GM23338 (cell line): ENCODE measurements at regions not wholly inside any gene's neighbourhood (a gene's known extent, or its start where the extent isn't known, plus 50 kb on each side); places are given as distances from the start of the nearest gene placed in this dataset.

Experiments used
- ATAC-seq: fragments of 200-7000 bp; cut with Tn5 transposase; 3 replicates; pipeline ENCODE4 v1.9.1; 2020
- DNase-seq: peaks from one replicate; pipeline ENCODE4 v3.0.0-alpha.2; 2015; ENCODE audit warnings: low spot score
- H2AFZ ChIP-seq: fragments of 200-600 bp; sonication (generic); 2 replicates; pipeline ENCODE4 v1.8.0; 2016; ENCODE audit warnings: antibody characterized with exemption, mild to moderate bottlenecking, moderate library complexity
- H3F3A ChIP-seq: fragments of 200-600 bp; sonication (generic); replicated peaks from 2 replicates; pipeline ENCODE4 v1.8.0; 2017; ENCODE audit warnings: antibody characterized with exemption, mixed run types, low read depth
- H3K27ac ChIP-seq: fragments of 200-600 bp; sonication (generic); 2 replicates; pipeline ENCODE4 v1.6.1; 2016; ENCODE audit warnings: low read depth
- H3K27me3 ChIP-seq: fragments of 200-600 bp; sonication (generic); 2 replicates; pipeline ENCODE4 v1.8.0; 2016; ENCODE audit warnings: mild to moderate bottlenecking, mixed run types, moderate library complexity; ENCODE audit not compliant: insufficient read depth
- H3K36me3 ChIP-seq: fragments of 200-600 bp; sonication (generic); 2 replicates; pipeline ENCODE4 v1.8.0; 2016; ENCODE audit warnings: mild to moderate bottlenecking; ENCODE audit not compliant: insufficient read depth
- H3K4me1 ChIP-seq: fragments of 200-600 bp; sonication (generic); 2 replicates; pipeline ENCODE4 v1.8.0; 2016; ENCODE audit warnings: mild to moderate bottlenecking, moderate library complexity; ENCODE audit not compliant: insufficient read depth
- H3K4me2 ChIP-seq: fragments of 200-600 bp; sonication (generic); 2 replicates; pipeline ENCODE4 v1.7.1; 2017; ENCODE audit warnings: mixed run types
- H3K4me3 ChIP-seq: fragments of 200-600 bp; sonication (generic); 2 replicates; pipeline ENCODE4 v1.6.1; 2016; ENCODE audit warnings: mixed run types
- H3K79me2 ChIP-seq: fragments of 200-600 bp; sonication (generic); replicated peaks from 2 replicates; pipeline ENCODE4 v1.8.0; 2017; ENCODE audit warnings: mild to moderate bottlenecking; ENCODE audit not compliant: insufficient read depth
- H3K9me2 ChIP-seq: fragments of 200-600 bp; sonication (generic); 2 replicates; pipeline ENCODE4 v1.8.0; 2017; ENCODE audit not compliant: insufficient read depth
- H4K20me1 ChIP-seq: fragments of 200-600 bp; sonication (generic); replicated peaks from 2 replicates; pipeline ENCODE4 v1.8.0; 2017; ENCODE audit warnings: mild to moderate bottlenecking; ENCODE audit not compliant: insufficient read depth
- H3K27ac Mint-ChIP-seq: 2 replicates; pipeline ENCODE4 v1.8.0; 2020; ENCODE audit warnings: inconsistent platforms, mild to moderate bottlenecking, moderate library complexity, mixed read lengths
- H3K27me3 Mint-ChIP-seq: 3 replicates; pipeline ENCODE4 v1.8.0; 2022; ENCODE audit warnings: low read depth, mild to moderate bottlenecking, moderate library complexity, mixed read lengths, inconsistent platforms; ENCODE audit not compliant: insufficient read depth, poor library complexity
- H3K36me3 Mint-ChIP-seq: 3 replicates; pipeline ENCODE4 v1.8.0; 2021; ENCODE audit warnings: low read depth, mild to moderate bottlenecking, inconsistent platforms, moderate library complexity, mixed read lengths
- H3K4me1 Mint-ChIP-seq: 3 replicates; pipeline ENCODE4 v1.8.0; 2020; ENCODE audit warnings: mild to moderate bottlenecking, inconsistent platforms, mixed read lengths
- H3K4me3 Mint-ChIP-seq: 3 replicates; pipeline ENCODE4 v1.8.0; 2021; ENCODE audit warnings: moderate library complexity, mild to moderate bottlenecking, inconsistent platforms, mixed read lengths
- H3K9me3 Mint-ChIP-seq: 3 replicates; pipeline ENCODE4 v1.8.0; 2020; ENCODE audit warnings: moderate library complexity, mild to moderate bottlenecking, inconsistent platforms, mixed read lengths
- CREB1 ChIP-seq: fragments of 250-450 bp; sonication (Bioruptor Pico); IDR thresholded peaks from 2 replicates; pipeline ENCODE4 v1.5.0; 2020; ENCODE audit warnings: low read depth, mild to moderate bottlenecking, moderate library complexity
- CTCF ChIP-seq, 2 experiments: fragments of 200-600 bp in 1 of 2; sonication (generic) in 1 of 2; conservative IDR thresholded peaks; 2 replicates each; pipeline versions ENCODE4 v1.5.1 to v1.6.1; 2016 to 2017; ENCODE audit warnings: antibody characterized with exemption in 2 of 2, low read depth in 2 of 2, mild to moderate bottlenecking in 2 of 2, moderate library complexity in 1 of 2
- EZH2phosphoT487 ChIP-seq: fragments of 200-600 bp; sonication (generic); IDR thresholded peaks from one replicate; pipeline ENCODE4 v1.8.1; 2018; ENCODE audit warnings: antibody characterized with exemption; ENCODE audit not compliant: unreplicated experiment
- JUNB ChIP-seq: IDR thresholded peaks from one replicate; pipeline ENCODE4 v1.6.1; 2016; ENCODE audit warnings: antibody characterized with exemption; ENCODE audit not compliant: unreplicated experiment
- NANOG ChIP-seq: IDR thresholded peaks from 2 replicates; pipeline ENCODE4 v1.6.1; 2016; ENCODE audit warnings: antibody characterized with exemption, borderline replicate concordance
- POLR2AphosphoS5 ChIP-seq: IDR thresholded peaks from 2 replicates; pipeline ENCODE4 v1.6.1; 2016; ENCODE audit warnings: antibody characterized with exemption, low read depth
- STAT1 ChIP-seq: IDR thresholded peaks from one replicate; pipeline ENCODE4 v1.6.1; 2016; ENCODE audit warnings: antibody characterized with exemption; ENCODE audit not compliant: unreplicated experiment
- ZNF114 ChIP-seq: fragments of 250-450 bp; sonication (Bioruptor Pico); IDR thresholded peaks from 2 replicates; pipeline ENCODE4 v1.5.0; 2020; ENCODE audit warnings: mild to moderate bottlenecking, moderate library complexity
- ZNF331 ChIP-seq: fragments of 250-450 bp; sonication (Bioruptor Pico); IDR thresholded peaks from 2 replicates; pipeline ENCODE4 v1.5.0; 2020; ENCODE audit warnings: low read depth, mild to moderate bottlenecking, moderate library complexity
- ZNF462 ChIP-seq: fragments of 250-450 bp; sonication (Bioruptor Pico); IDR thresholded peaks from 2 replicates; pipeline ENCODE4 v1.5.0; 2020; ENCODE audit warnings: mild to moderate bottlenecking, moderate library complexity
- TF ChIP-seq, protein P1 (sequence below): IDR thresholded peaks from one replicate; pipeline ENCODE4 v1.6.1; 2018; ENCODE audit warnings: antibody characterized with exemption; ENCODE audit not compliant: unreplicated experiment
- TF ChIP-seq, protein P2 (sequence below): IDR thresholded peaks from 2 replicates; pipeline ENCODE4 v1.6.1; 2016; ENCODE audit warnings: antibody characterized with exemption

DNA sequence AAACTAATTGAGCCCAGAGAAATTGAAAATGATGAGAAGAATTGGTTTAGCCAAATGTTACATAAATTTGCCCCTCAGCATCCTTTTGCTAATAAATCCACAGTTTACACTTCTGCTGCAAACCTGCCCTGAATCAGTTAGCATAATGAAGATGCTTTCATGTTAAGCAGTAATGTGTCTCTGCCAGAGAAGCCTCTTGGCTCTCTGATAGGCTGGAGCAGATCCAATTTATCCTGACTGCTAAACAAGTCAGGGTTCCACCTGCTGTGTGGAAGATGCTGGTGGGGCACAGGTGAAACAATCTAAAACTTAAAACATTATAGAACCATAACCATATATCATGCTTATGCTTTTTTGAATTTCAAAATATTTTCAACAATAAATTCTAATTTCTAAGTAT lies 946.8 kb downstream of the OTOL1 start (continued):
- TF ChIP-seq, protein P1, sequence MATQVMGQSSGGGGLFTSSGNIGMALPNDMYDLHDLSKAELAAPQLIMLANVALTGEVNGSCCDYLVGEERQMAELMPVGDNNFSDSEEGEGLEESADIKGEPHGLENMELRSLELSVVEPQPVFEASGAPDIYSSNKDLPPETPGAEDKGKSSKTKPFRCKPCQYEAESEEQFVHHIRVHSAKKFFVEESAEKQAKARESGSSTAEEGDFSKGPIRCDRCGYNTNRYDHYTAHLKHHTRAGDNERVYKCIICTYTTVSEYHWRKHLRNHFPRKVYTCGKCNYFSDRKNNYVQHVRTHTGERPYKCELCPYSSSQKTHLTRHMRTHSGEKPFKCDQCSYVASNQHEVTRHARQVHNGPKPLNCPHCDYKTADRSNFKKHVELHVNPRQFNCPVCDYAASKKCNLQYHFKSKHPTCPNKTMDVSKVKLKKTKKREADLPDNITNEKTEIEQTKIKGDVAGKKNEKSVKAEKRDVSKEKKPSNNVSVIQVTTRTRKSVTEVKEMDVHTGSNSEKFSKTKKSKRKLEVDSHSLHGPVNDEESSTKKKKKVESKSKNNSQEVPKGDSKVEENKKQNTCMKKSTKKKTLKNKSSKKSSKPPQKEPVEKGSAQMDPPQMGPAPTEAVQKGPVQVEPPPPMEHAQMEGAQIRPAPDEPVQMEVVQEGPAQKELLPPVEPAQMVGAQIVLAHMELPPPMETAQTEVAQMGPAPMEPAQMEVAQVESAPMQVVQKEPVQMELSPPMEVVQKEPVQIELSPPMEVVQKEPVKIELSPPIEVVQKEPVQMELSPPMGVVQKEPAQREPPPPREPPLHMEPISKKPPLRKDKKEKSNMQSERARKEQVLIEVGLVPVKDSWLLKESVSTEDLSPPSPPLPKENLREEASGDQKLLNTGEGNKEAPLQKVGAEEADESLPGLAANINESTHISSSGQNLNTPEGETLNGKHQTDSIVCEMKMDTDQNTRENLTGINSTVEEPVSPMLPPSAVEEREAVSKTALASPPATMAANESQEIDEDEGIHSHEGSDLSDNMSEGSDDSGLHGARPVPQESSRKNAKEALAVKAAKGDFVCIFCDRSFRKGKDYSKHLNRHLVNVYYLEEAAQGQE: no peak
- no peak for TF ChIP-seq ZNF331 (CRISPR knock-in tag)
- no peak for TF ChIP-seq JUNB
- TF ChIP-seq STAT1: no peak
- TF ChIP-seq NANOG: no peak
- no peak for TF ChIP-seq POLR2AphosphoS5
- TF ChIP-seq, protein P2, sequence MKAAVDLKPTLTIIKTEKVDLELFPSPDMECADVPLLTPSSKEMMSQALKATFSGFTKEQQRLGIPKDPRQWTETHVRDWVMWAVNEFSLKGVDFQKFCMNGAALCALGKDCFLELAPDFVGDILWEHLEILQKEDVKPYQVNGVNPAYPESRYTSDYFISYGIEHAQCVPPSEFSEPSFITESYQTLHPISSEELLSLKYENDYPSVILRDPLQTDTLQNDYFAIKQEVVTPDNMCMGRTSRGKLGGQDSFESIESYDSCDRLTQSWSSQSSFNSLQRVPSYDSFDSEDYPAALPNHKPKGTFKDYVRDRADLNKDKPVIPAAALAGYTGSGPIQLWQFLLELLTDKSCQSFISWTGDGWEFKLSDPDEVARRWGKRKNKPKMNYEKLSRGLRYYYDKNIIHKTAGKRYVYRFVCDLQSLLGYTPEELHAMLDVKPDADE: no peak
- no peak for TF ChIP-seq ZNF114

GRCh38 chr3:162468791-162469190 lies 972.2 kb downstream of the OTOL1 start:
- H3F3A ChIP-seq: no peaks in the 10 kb centered on the region
- peaks cover 5% of the 10 kb centered on the region; the same call in 1 of the 2 replicates for H3K4me1 ChIP-seq
- no peaks in the 10 kb centered on the region for H3K79me2 ChIP-seq
- Mint-ChIP-seq H3K36me3 (peaks cover 1% of the 10 kb centered on the region; the same call in 1 of the 3 replicates), H3K9me3 (no peaks in the 10 kb centered on the region; the same call in 2 of the 3 replicates), H3K4me3 (no peak overlapping the region), H3K27me3 (no peaks in the 10 kb centered on the region), H3K4me1 (0 out of 3 replicates have a peak, but pooled peaks cover 2% of the 10 kb centered on the region), H3K27ac (no peak overlapping the region)
- H4K20me1 ChIP-seq: no peaks in the 10 kb centered on the region
- no peaks in the 10 kb centered on the region for H3K36me3 ChIP-seq
- H2AFZ ChIP-seq: no peak overlapping the region
- no peak overlapping the region for H3K27ac ChIP-seq
- no peak for DNase-seq
- no peak overlapping the region for H3K4me3 ChIP-seq
- no peaks in the 10 kb centered on the region for H3K9me2 ChIP-seq
- no peaks in the 10 kb centered on the region for H3K27me3 ChIP-seq
- no peak for ATAC-seq
- no peak overlapping the region for H3K4me2 ChIP-seq
- TF ChIP-seq ZNF462 (CRISPR knock-in tag) (no peak), EZH2phosphoT487 (no peak), CREB1 (CRISPR knock-in tag) (no peak), ZNF114 (no peak), JUNB (no peak), STAT1 (no peak), CTCF (conservative IDR thresholded peaks at IDR 0.05; ENCODE audit: low read depth in 2 of 2) (no peak), NANOG (no peak), POLR2AphosphoS5 (no peak), ZNF331 (CRISPR knock-in tag) (no peak)
